H9 (cell line): ENCODE measurements at regions not wholly inside any gene's neighbourhood (a gene's known extent, or its start where the extent isn't known, plus 50 kb on each side); places are given as distances from the start of the nearest gene placed in this dataset.

Experiments used
- DNase-seq: peaks from one replicate; pipeline ENCODE4 v3.0.0-alpha.2; 2017
- H2AFZ ChIP-seq: one replicate; pipeline ENCODE4 v1.6.1; 2013; ENCODE audit warnings: mild to moderate bottlenecking, low read length, control low read depth, moderate library complexity
- H2AK5ac ChIP-seq: 2 replicates; pipeline ENCODE4 v1.6.1; 2013; ENCODE audit warnings: low read length, control low read depth, mixed read lengths; ENCODE audit not compliant: insufficient read length
- H2BK120ac ChIP-seq: one replicate; pipeline ENCODE4 v1.6.1; 2013; ENCODE audit warnings: low read depth, mild to moderate bottlenecking, low read length, control low read depth, inconsistent platforms; ENCODE audit not compliant: poor library complexity, severe bottlenecking
- H2BK12ac ChIP-seq: 2 replicates; pipeline ENCODE4 v1.6.1; 2013; ENCODE audit warnings: low read length, control low read depth, mixed read lengths, low read depth; ENCODE audit not compliant: insufficient read length
- H2BK15ac ChIP-seq: 2 replicates; pipeline ENCODE4 v1.6.1; 2013; ENCODE audit warnings: low read depth, low read length, control low read depth
- H2BK20ac ChIP-seq: one replicate; pipeline ENCODE4 v1.6.1; 2013; ENCODE audit warnings: low read depth, mild to moderate bottlenecking, low read length, control low read depth, inconsistent platforms; ENCODE audit not compliant: poor library complexity, severe bottlenecking
- H2BK5ac ChIP-seq: 2 replicates; pipeline ENCODE4 v1.6.1; 2013; ENCODE audit warnings: low read length, control low read depth, mixed read lengths; ENCODE audit not compliant: insufficient read length
- H3K14ac ChIP-seq: 2 replicates; pipeline ENCODE4 v1.6.1; 2013; ENCODE audit warnings: low read length, control low read depth; ENCODE audit not compliant: insufficient read depth
- H3K18ac ChIP-seq: 2 replicates; pipeline ENCODE4 v1.6.1; 2013; ENCODE audit warnings: low read depth, mild to moderate bottlenecking, mixed read lengths, low read length, control low read depth; ENCODE audit not compliant: insufficient read length
- H3K23ac ChIP-seq: 2 replicates; pipeline ENCODE4 v1.6.1; 2013; ENCODE audit warnings: low read length, control low read depth, mixed read lengths, low read depth; ENCODE audit not compliant: insufficient read length
- H3K23me2 ChIP-seq: 2 replicates; pipeline ENCODE4 v1.6.1; 2013; ENCODE audit warnings: low read depth, mild to moderate bottlenecking, mixed read lengths, low read length, control low read depth; ENCODE audit not compliant: insufficient read length, poor library complexity, severe bottlenecking
- H3K27ac ChIP-seq: 2 replicates; pipeline ENCODE4 v1.5.1; 2013; ENCODE audit warnings: low read length, control low read depth, mixed read lengths, low read depth; ENCODE audit not compliant: insufficient read length
- H3K27me3 ChIP-seq: 2 replicates; pipeline ENCODE4 v1.6.1; 2013; ENCODE audit warnings: low read length, control low read depth, inconsistent platforms; ENCODE audit not compliant: insufficient read depth
- H3K4ac ChIP-seq: 2 replicates; pipeline ENCODE4 v1.6.1; 2013; ENCODE audit warnings: low read depth, mild to moderate bottlenecking, control low read depth, inconsistent platforms, low read length, moderate library complexity
- H3K4me1 ChIP-seq: 2 replicates; pipeline ENCODE4 v1.6.1; 2013; ENCODE audit warnings: low read length, control low read depth, inconsistent platforms; ENCODE audit not compliant: insufficient read depth
- H3K4me2 ChIP-seq: 2 replicates; pipeline ENCODE4 v1.6.1; 2013; ENCODE audit warnings: low read length, control low read depth, mixed read lengths; ENCODE audit not compliant: insufficient read length, insufficient read depth
- H3K56ac ChIP-seq: 2 replicates; pipeline ENCODE4 v1.6.1; 2013; ENCODE audit warnings: low read depth, mild to moderate bottlenecking, mixed read lengths, low read length, control low read depth; ENCODE audit not compliant: insufficient read length
- H3K79me1 ChIP-seq: 2 replicates; pipeline ENCODE4 v1.6.1; 2013; ENCODE audit warnings: low read depth, mild to moderate bottlenecking, moderate library complexity, low read length, control low read depth, inconsistent platforms; ENCODE audit not compliant: insufficient read depth, poor library complexity, severe bottlenecking
- H3K79me2 ChIP-seq: 2 replicates; pipeline ENCODE4 v1.6.1; 2013; ENCODE audit warnings: low read length, control low read depth, inconsistent platforms; ENCODE audit not compliant: insufficient read depth
- H3K9ac ChIP-seq: 2 replicates; pipeline ENCODE4 v1.6.1; 2013; ENCODE audit warnings: low read length, control low read depth, mixed read lengths; ENCODE audit not compliant: insufficient read length; ENCODE audit errors: extremely low read depth
- H3K9me3 ChIP-seq: one replicate; pipeline ENCODE4 v1.6.1; 2013; ENCODE audit warnings: low read depth, low read length, inconsistent platforms; ENCODE audit not compliant: control insufficient read depth
- H3T11ph ChIP-seq: one replicate; pipeline ENCODE4 v1.6.1; 2013; ENCODE audit warnings: mild to moderate bottlenecking, low read length, control low read depth, inconsistent platforms
- H4K20me1 ChIP-seq: one replicate; pipeline ENCODE4 v1.6.1; 2013; ENCODE audit not compliant: control insufficient read depth, insufficient read length, insufficient read depth
- H4K5ac ChIP-seq: 2 replicates; pipeline ENCODE4 v1.6.1; 2013; ENCODE audit warnings: low read depth, mild to moderate bottlenecking, mixed read lengths, low read length, control low read depth; ENCODE audit not compliant: insufficient read length
- H4K8ac ChIP-seq: replicated peaks from 2 replicates; pipeline ENCODE4 v1.6.1; 2013; ENCODE audit warnings: low read length, control low read depth, mixed read lengths, low read depth; ENCODE audit not compliant: insufficient read length
- H4K91ac ChIP-seq: 2 replicates; pipeline ENCODE4 v1.6.1; 2013; ENCODE audit warnings: low read depth, mild to moderate bottlenecking, moderate library complexity, mixed read lengths, low read length, control low read depth; ENCODE audit not compliant: insufficient read length
- H3K27ac Mint-ChIP-seq, 3 experiments: 2 replicates in 2 of 3; 3 replicates in 1 of 3; pipeline ENCODE4 v1.8.0; 2020 to 2021; ENCODE audit warnings: mixed read lengths in 3 of 3, mild to moderate bottlenecking in 1 of 3, moderate library complexity in 1 of 3
- H3K27me3 Mint-ChIP-seq: 2 replicates; pipeline ENCODE4 v1.8.0; 2021; ENCODE audit warnings: low read depth, mild to moderate bottlenecking, moderate library complexity, mixed read lengths
- H3K36me3 Mint-ChIP-seq, 3 experiments: 2 replicates in 2 of 3; 3 replicates in 1 of 3; pipeline ENCODE4 v1.8.0; 2020 to 2021; ENCODE audit warnings: low read depth in 3 of 3, mixed read lengths in 3 of 3; ENCODE audit not compliant: insufficient read depth in 1 of 3
- H3K4me1 Mint-ChIP-seq, 2 experiments: 2 replicates each; pipeline ENCODE4 v1.8.0; 2020; ENCODE audit warnings: mixed read lengths in 2 of 2
- H3K4me3 Mint-ChIP-seq, 2 experiments: 2 replicates in 1 of 2; 3 replicates in 1 of 2; pipeline ENCODE4 v1.8.0; 2020 to 2021; ENCODE audit warnings: mild to moderate bottlenecking in 2 of 2, mixed read lengths in 2 of 2, moderate library complexity in 1 of 2
- H3K9me3 Mint-ChIP-seq, 2 experiments: 2 replicates in 1 of 2; 3 replicates in 1 of 2; pipeline ENCODE4 v1.8.0; 2020; ENCODE audit warnings: mild to moderate bottlenecking in 2 of 2, mixed read lengths in 2 of 2, moderate library complexity in 1 of 2
- CTCF ChIP-seq: fragments of 200-600 bp; sonication (generic); conservative IDR thresholded peaks from 3 replicates; pipeline ENCODE4 v1.8.0; 2021; ENCODE audit warnings: antibody characterized with exemption, mild to moderate bottlenecking
- WGBS: extraction: QIAGEN DNeasy Blood & Tissue Kit; methylation state at CpG from one replicate; pipeline ENCODE4 v1.1.7; 2013; ENCODE audit warnings: missing lambda C conversion rate, low lambda C conversion rate, mixed read lengths; ENCODE audit not compliant: insufficient read length; ENCODE audit errors: extremely low coverage; 5-methylcytosine and 5-hydroxymethylcytosine counted together

- H3K27ac Mint-ChIP-seq: no peak overlapping the region
Observed at GRCh38 chr11:27557226-27557625, 50.7 kb upstream of the LIN7C start.

More at GRCh38 chr11:27557226-27557625, 50.7 kb upstream of the LIN7C start:
- no peak overlapping the region for H3K27ac ChIP-seq
- H3K9me3 Mint-ChIP-seq: no peaks in the 10 kb centered on the region; a peak in 1 of 5 replicates
- H3K4me2 ChIP-seq: no peak overlapping the region
- H2AK5ac ChIP-seq: no peak overlapping the region
- no peak overlapping the region for H2AFZ ChIP-seq
- no peak for DNase-seq
- H3K4me1 ChIP-seq: no peaks in the 10 kb centered on the region
- H2BK5ac ChIP-seq: no peak overlapping the region
- H3K18ac ChIP-seq: no peak overlapping the region
- H2BK15ac ChIP-seq: no peak overlapping the region
- H3K4me1 Mint-ChIP-seq: peaks cover 0 to 4% of the 10 kb centered on the region in 2 experiments; a peak in 2 of 4 replicates
- H4K20me1 ChIP-seq: no peaks in the 10 kb centered on the region
- no peak overlapping the region for H3K56ac ChIP-seq
- no peaks in the 10 kb centered on the region for H3K23me2 ChIP-seq
- no peaks in the 10 kb centered on the region for H3K79me2 ChIP-seq
- no CpG with 5 or more reads among the region's 3 CpGs for WGBS
- H4K8ac ChIP-seq: no peak overlapping the region
- H2BK20ac ChIP-seq: no peak overlapping the region
- no peaks in the 10 kb centered on the region for H3K27me3 ChIP-seq
- no peak for TF ChIP-seq CTCF
- no peaks in the 10 kb centered on the region for H3K36me3 Mint-ChIP-seq
- H3K79me1 ChIP-seq: no peaks in the 10 kb centered on the region
- H2BK120ac ChIP-seq: no peak overlapping the region
- no peak overlapping the region for H2BK12ac ChIP-seq
- no peak overlapping the region for H3T11ph ChIP-seq
- no peak overlapping the region for H3K23ac ChIP-seq
- peaks cover 13% of the 10 kb centered on the region for H3K27me3 Mint-ChIP-seq
- no peak overlapping the region for H3K14ac ChIP-seq
- no peak overlapping the region for H3K4ac ChIP-seq
- H3K9me3 ChIP-seq: no peaks in the 10 kb centered on the region
- no peak overlapping the region for H3K9ac ChIP-seq
- no peak overlapping the region for H3K4me3 Mint-ChIP-seq
- H4K91ac ChIP-seq: no peak overlapping the region
- no peak overlapping the region for H4K5ac ChIP-seq
